Kidney (tissue), 13 donors: ENCODE measurements at regions not wholly inside any gene's neighbourhood (a gene's known extent, or its start where the extent isn't known, plus 50 kb on each side); places are given as distances from the start of the nearest gene placed in this dataset.

ENCODE experiments used
- DNase-seq, 5 donors: peaks; one replicate each; pipeline ENCODE4 v3.0.0-alpha.2; 2013 to 2020
- FAIRE-seq: peaks from 2 replicates; lab custom pipeline; 2012; peaks lifted over from hg19 to GRCh38; lab: Jason Lieb, UNC
- H3K27ac ChIP-seq, 2 donors: one replicate each; pipeline ENCODE4 v1.7.0; 2013; ENCODE audit warnings: low read depth in 2 of 2, low read length in 2 of 2, inconsistent platforms in 1 of 2
- H3K27me3 ChIP-seq: one replicate; pipeline ENCODE4 v1.7.1; 2013; ENCODE audit warnings: low read length, inconsistent platforms; ENCODE audit not compliant: control insufficient read depth, insufficient read depth
- H3K36me3 ChIP-seq, 3 donors: one replicate each; pipeline versions ENCODE4 v1.7.0 to v1.7.1; 2013; ENCODE audit warnings: low read length in 3 of 3, control low read depth in 1 of 3, inconsistent platforms in 1 of 3; ENCODE audit not compliant: insufficient read depth in 3 of 3, control insufficient read depth in 2 of 3
- H3K4me1 ChIP-seq, 3 donors: one replicate each; pipeline versions ENCODE4 v1.7.0 to v1.7.1; 2013; ENCODE audit warnings: low read length in 3 of 3, inconsistent platforms in 1 of 3, low read depth in 1 of 3; ENCODE audit not compliant: control insufficient read depth in 2 of 3, insufficient read depth in 2 of 3
- H3K4me3 ChIP-seq, 3 donors: one replicate each; pipeline versions ENCODE4 v1.7.0 to v1.8.1; 2013; ENCODE audit warnings: low read length in 3 of 3, control low read depth in 1 of 3, inconsistent platforms in 1 of 3
- H3K9ac ChIP-seq, 3 donors: one replicate each; pipeline versions ENCODE4 v1.7.0 to v1.7.1; 2013; ENCODE audit warnings: low read length in 3 of 3, control low read depth in 1 of 3, inconsistent platforms in 1 of 3
- H3K9me3 ChIP-seq, 3 donors: one replicate each; pipeline versions ENCODE4 v1.7.0 to v1.7.1; 2013; ENCODE audit warnings: low read length in 3 of 3, control low read depth in 1 of 3, inconsistent platforms in 1 of 3; ENCODE audit not compliant: control insufficient read depth in 2 of 3, insufficient read depth in 1 of 3
- intact Hi-C: fragments of 100-400 bp; cut with DNase I; formaldehyde crosslinking; loops from one replicate; pipeline ENCODE4 v1.11.1; 2022
- TF ChIP-seq, protein P1 (sequence below): IDR thresholded peaks from 3 replicates; pipeline ENCODE4 v1.5.1; 2012; ENCODE audit warnings: mild to moderate bottlenecking, moderate library complexity, borderline replicate concordance; ENCODE audit not compliant: insufficient read depth; ENCODE audit errors: extremely low read depth
- donor health status: control.
- donor health status: control.
- donor health status: control.
- donor health status: control.
- donor health status: control.
- donor health status: DM: yes; HTN: yes; CAD: no.
- donor health status: Normal renal cell carcinoma (clear cell type).

- Histone ChIP-seq H3K4me3 (no peak overlapping the region), H3K36me3 (no peaks in the 10 kb centered on the region), H3K27ac (no peak overlapping the region), H3K9ac (no peak overlapping the region), H3K9me3 (no peaks in the 10 kb centered on the region), H3K4me1 (no peaks in the 10 kb centered on the region), H3K27me3 (no peaks in the 10 kb centered on the region)
- DNase-seq (no peak), FAIRE-seq (no peak)
- intact Hi-C loops = no loop called here
- TF ChIP-seq, protein P1, sequence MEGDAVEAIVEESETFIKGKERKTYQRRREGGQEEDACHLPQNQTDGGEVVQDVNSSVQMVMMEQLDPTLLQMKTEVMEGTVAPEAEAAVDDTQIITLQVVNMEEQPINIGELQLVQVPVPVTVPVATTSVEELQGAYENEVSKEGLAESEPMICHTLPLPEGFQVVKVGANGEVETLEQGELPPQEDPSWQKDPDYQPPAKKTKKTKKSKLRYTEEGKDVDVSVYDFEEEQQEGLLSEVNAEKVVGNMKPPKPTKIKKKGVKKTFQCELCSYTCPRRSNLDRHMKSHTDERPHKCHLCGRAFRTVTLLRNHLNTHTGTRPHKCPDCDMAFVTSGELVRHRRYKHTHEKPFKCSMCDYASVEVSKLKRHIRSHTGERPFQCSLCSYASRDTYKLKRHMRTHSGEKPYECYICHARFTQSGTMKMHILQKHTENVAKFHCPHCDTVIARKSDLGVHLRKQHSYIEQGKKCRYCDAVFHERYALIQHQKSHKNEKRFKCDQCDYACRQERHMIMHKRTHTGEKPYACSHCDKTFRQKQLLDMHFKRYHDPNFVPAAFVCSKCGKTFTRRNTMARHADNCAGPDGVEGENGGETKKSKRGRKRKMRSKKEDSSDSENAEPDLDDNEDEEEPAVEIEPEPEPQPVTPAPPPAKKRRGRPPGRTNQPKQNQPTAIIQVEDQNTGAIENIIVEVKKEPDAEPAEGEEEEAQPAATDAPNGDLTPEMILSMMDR = no peak
Observed at GRCh38 chr16:79933603-79934002, 333.1 kb upstream of the MAF start.

DNA sequence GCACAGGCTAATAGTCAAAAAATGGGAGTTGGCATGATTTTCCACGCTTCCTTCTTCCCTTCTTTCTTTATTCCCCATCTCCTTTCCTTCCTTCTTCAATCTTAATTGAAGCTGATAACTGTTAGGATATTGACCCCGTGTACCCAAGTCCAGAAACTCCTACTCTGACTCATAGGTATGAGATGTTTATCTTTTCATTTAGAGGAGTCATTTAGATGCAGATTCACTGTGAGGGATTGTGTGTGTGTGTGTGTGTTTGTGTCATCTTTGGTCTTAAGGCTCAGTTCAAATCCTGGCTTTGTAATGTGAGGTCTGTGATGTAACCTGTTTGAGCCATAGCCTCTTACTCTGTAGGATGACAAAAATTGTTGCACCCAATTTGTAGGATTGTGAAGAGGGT, 332.0 kb upstream of the MAF start:
- Histone ChIP-seq H3K27me3 (no peaks in the 10 kb centered on the region), H3K9me3 (no peaks in the 10 kb centered on the region), H3K4me3 (no peak overlapping the region), H3K27ac (no peak overlapping the region), H3K9ac (no peak overlapping the region), H3K36me3 (no peaks in the 10 kb centered on the region), H3K4me1 (no peaks in the 10 kb centered on the region)
- FAIRE-seq (no peak), DNase-seq (no peak)
- intact Hi-C loops = no loop called here
- TF ChIP-seq, protein P1 = no peak

DNA sequence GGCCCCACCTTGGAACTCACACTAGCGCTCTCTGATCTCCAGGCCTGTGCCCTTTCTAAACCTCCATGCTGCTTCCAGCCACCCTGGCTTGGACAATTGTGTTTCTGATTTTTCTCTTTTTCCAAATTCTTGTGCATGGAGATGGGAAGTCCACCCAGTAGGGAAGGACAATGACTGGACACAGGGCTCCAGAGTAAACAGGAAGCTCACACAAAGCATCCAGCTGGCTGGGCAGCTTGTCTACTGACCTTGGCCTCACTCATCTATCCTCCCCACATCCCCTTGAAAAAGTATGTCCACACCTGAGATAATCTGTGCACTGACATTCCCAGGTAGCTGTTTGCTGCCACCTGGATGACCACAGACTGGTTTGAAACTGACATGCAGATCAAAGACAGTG, 331.2 kb upstream of the MAF start:
- DNase-seq (no peak), FAIRE-seq (no peak)
- intact Hi-C loops = no loop called here
- Histone ChIP-seq H3K36me3 (no peaks in the 10 kb centered on the region), H3K27ac (no peak overlapping the region), H3K4me3 (no peak overlapping the region), H3K4me1 (no peaks in the 10 kb centered on the region), H3K9ac (no peak overlapping the region), H3K27me3 (no peaks in the 10 kb centered on the region), H3K9me3 (no peaks in the 10 kb centered on the region)
- TF ChIP-seq, protein P1 = no peak

GRCh38 chr16:79929260-79929965, 328.9 kb upstream of the MAF start:
- H3K27ac ChIP-seq = no peak overlapping the region
- TF ChIP-seq, protein P1 = no peak
- H3K9ac ChIP-seq = no peak overlapping the region
- no peak overlapping the region for H3K4me3 ChIP-seq
- H3K4me1 ChIP-seq = no peaks in the 10 kb centered on the region
- H3K36me3 ChIP-seq = no peaks in the 10 kb centered on the region
- no peaks in the 10 kb centered on the region for H3K9me3 ChIP-seq
- no peaks in the 10 kb centered on the region for H3K27me3 ChIP-seq
- no peak for FAIRE-seq
- intact Hi-C loops = no loop called here
- DNase-seq = no peak
